Pancreas (tissue), 10 donors: ENCODE measurements at regions not wholly inside any gene's neighbourhood (a gene's known extent, or its start where the extent isn't known, plus 50 kb on each side); places are given as distances from the start of the nearest gene placed in this dataset.

Source experiments
- ATAC-seq, 4 donors: fragments of 200-7000 bp; cut with Tn5 transposase; one replicate each; pipeline versions ENCODE4 v1.8.0 to v1.9.1; 2020; ENCODE audit warnings: mild to moderate bottlenecking in 4 of 4, moderate library complexity in 4 of 4
- DNase-seq, 6 donors: peaks; one replicate each; pipeline ENCODE4 v3.0.0-alpha.2; 2020
- FAIRE-seq: peaks from 2 replicates; lab custom pipeline; 2012; peaks lifted over from hg19 to GRCh38; lab: Jason Lieb, UNC
- H3K27ac ChIP-seq, 4 donors: fragments of 200-600 bp; sonication (generic); 1 replicate in 3 of 4; 2 replicates in 1 of 4; pipeline versions ENCODE4 v1.5.0 to v1.8.0; 2020
- H3K27me3 ChIP-seq, 4 donors: fragments of 200-600 bp; one replicate each; pipeline ENCODE4 v1.8.0; 2021
- H3K36me3 ChIP-seq, 3 donors: fragments of 200-600 bp; sonication (generic) in 1 of 3; one replicate each; pipeline versions ENCODE4 v1.5.0 to v1.8.0; 2020 to 2021
- H3K4me1 ChIP-seq, 3 donors: fragments of 200-600 bp; one replicate each; pipeline ENCODE4 v1.8.0; 2021
- H3K4me3 ChIP-seq, 4 donors: fragments of 200-600 bp; sonication (generic) in 2 of 4; one replicate each; pipeline versions ENCODE4 v1.5.0 to v1.8.0; 2020 to 2021
- H3K9me3 ChIP-seq, 4 donors: fragments of 200-600 bp; one replicate each; pipeline ENCODE4 v1.8.0; 2021
- WGBS, 2 donors: extraction: QIAGEN DNeasy Blood & Tissue Kit; methylation state at CpG; one replicate each; pipeline ENCODE4 v1.1.7; 2013; 5-methylcytosine and 5-hydroxymethylcytosine counted together
- intact Hi-C, 3 donors: fragments of 100-400 bp; cut with DNase I; formaldehyde crosslinking; loops; one replicate each; pipeline versions ENCODE4 v1.11.1 to v1.14.2; 2022
- TF ChIP-seq, protein P1 (sequence below), 4 donors: fragments of 200-600 bp; sonication (generic) in 3 of 4; IDR thresholded peaks; one replicate each; pipeline versions ENCODE4 v1.5.0 to v1.8.0; 2021; ENCODE audit warnings: antibody characterized with exemption in 4 of 4
- donor health status: healthy with polysubstance abuse.
- donor health status: DM: no; HTN: no; CAD: no; lungs with moderate emphysema.
- donor health status: DM: no; HTN: no; CAD: no.
- donor health status: control.
- donor health status: control.
- donor health status: Bipolar disorder and iron deficiency.
- donor health status: DM: yes; HTN: yes; CAD: no.
- donor health status: DM: no; HTN: no; CAD: no.
- donor health status: DM: no; HTN: no; CAD: no.
- donor health status: DM: yes; HTN: yes; CAD: no.

DNA sequence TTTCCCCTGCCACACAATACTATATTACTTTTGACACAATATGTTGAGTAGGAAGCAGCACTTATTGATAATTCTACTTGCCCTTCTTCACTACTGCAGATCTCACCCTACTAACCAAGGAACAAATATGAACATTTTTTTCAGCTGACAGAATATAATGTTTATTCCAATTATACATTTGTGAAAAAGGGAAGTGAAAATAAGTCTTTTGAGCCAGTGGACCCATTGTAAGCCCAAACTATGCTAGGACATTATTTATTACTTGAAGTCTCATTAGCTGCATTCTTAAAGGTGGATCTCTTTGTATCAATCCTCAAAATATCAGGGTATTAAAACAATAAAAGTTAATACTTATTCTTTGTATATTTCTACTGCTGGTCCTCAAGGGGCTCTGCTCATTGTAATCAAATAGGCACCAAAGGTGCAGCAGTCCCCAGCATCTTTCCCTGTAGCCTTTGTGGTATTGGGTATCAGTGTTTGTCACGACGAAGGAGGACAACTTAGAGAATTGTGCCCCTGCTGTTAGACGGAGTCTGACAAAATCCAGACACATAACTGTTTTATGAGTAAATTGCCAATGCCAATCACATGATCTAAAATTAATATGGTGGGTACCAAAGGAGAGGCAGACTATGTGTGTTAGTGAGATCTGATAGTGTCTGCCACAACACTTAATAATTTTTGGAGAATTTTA lies 453.5 kb upstream of the CDH9 start:
- no peak overlapping the region for H3K4me3 ChIP-seq
- no peaks in the 10 kb centered on the region for H3K9me3 ChIP-seq
- no peak for FAIRE-seq
- no peaks in the 10 kb centered on the region for H3K36me3 ChIP-seq
- intact Hi-C loops, result no loop called here
- 76 to 79% methylated on average over 3 of the region's 3 CpGs for WGBS, 2 donors
- no peaks in the 10 kb centered on the region for H3K4me1 ChIP-seq
- no peak for DNase-seq
- TF ChIP-seq, protein P1, sequence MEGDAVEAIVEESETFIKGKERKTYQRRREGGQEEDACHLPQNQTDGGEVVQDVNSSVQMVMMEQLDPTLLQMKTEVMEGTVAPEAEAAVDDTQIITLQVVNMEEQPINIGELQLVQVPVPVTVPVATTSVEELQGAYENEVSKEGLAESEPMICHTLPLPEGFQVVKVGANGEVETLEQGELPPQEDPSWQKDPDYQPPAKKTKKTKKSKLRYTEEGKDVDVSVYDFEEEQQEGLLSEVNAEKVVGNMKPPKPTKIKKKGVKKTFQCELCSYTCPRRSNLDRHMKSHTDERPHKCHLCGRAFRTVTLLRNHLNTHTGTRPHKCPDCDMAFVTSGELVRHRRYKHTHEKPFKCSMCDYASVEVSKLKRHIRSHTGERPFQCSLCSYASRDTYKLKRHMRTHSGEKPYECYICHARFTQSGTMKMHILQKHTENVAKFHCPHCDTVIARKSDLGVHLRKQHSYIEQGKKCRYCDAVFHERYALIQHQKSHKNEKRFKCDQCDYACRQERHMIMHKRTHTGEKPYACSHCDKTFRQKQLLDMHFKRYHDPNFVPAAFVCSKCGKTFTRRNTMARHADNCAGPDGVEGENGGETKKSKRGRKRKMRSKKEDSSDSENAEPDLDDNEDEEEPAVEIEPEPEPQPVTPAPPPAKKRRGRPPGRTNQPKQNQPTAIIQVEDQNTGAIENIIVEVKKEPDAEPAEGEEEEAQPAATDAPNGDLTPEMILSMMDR (IDR thresholded peaks at IDR 0.05), result no peak
- H3K27me3 ChIP-seq, result no peaks in the 10 kb centered on the region
- H3K27ac ChIP-seq, result no peak overlapping the region
- no peak for ATAC-seq

DNA sequence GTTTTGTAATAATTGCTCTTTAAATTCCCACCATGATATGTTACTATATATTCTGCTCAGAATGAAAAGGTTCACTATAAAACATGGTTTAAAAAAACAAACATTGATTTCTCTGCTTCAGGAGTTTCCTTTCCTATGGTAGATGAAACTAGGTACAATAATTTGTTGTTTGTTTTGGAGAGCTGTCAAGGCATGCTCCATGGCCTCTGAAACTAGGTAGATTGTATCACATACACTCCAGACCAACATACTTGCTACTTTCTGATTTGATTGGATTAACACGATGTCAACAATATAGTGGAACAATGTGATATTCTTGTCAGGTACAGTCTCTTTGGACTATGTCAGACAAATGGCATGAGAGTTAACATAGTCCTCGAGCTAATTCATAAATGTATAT lies 452.7 kb upstream of the CDH9 start:
- no peaks in the 10 kb centered on the region for H3K4me1 ChIP-seq
- DNase-seq (no peak), ATAC-seq (no peak), FAIRE-seq (no peak)
- no peaks in the 10 kb centered on the region for H3K36me3 ChIP-seq
- H3K27me3 ChIP-seq, result no peaks in the 10 kb centered on the region
- intact Hi-C loops, result no loop called here
- 47 to 51% methylated on average over 2 of the region's 2 CpGs for WGBS, 2 donors
- H3K4me3 ChIP-seq, result no peak overlapping the region
- no peaks in the 10 kb centered on the region for H3K9me3 ChIP-seq
- TF ChIP-seq, protein P1 (IDR thresholded peaks at IDR 0.05), result no peak
- no peak overlapping the region for H3K27ac ChIP-seq

DNA sequence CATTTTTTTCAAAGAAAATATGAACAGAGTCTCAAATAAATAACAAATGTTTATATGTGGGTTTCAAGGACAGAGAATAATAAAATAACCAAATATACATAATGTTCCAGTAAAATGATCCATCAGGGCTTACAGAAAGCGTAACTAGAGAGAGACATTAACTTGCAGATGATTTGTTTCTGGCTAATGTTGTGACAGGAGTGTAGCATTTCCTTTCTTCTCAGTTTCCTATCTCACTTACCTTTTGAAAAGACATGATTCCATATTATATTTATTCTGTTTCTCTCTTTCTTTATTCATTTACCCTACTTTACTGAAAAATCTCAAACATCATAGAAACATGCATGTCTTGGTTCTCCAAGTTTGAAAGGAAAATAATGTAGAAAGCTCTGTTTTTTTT lies 451.3 kb upstream of the CDH9 start:
- Histone ChIP-seq H3K27ac (no peak overlapping the region), H3K4me1 (no peaks in the 10 kb centered on the region), H3K36me3 (no peaks in the 10 kb centered on the region), H3K9me3 (no peaks in the 10 kb centered on the region), H3K27me3 (no peaks in the 10 kb centered on the region), H3K4me3 (no peak overlapping the region)
- DNase-seq (no peak), ATAC-seq (no peak), FAIRE-seq (no peak)
- WGBS, 2 donors, result 46 to 59% methylated on average over 1 of the region's 1 CpG
- TF ChIP-seq, protein P1 (IDR thresholded peaks at IDR 0.05), result no peak
- intact Hi-C loops, result no loop called here

DNA sequence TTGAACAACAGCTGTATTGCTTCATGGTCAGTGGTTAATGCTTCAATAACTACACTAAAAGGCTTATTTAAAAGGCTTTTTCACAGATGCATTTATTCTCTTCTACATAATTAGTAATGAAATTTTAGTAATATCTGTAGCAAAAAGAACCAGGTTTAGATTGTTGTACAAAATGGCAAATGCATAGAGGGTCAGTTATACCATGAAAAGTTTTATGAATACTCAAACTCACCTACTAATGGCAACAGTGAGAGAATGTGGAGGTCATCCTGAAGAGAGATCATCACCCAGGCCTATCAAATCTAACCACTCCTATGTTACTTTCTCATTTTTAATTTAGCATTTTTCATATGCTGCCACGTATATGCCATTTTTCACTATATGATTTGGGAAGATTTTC lies 444.3 kb upstream of the CDH9 start:
- TF ChIP-seq, protein P1 (IDR thresholded peaks at IDR 0.05), result no peak
- no peaks in the 10 kb centered on the region for H3K4me1 ChIP-seq
- no peaks in the 10 kb centered on the region for H3K9me3 ChIP-seq
- DNase-seq, result no peak
- no peaks in the 10 kb centered on the region for H3K27me3 ChIP-seq
- no peak overlapping the region for H3K4me3 ChIP-seq
- WGBS, 2 donors, result 30 to 38% methylated on average over 1 of the region's 1 CpG
- FAIRE-seq, result no peak
- ATAC-seq, result no peak
- H3K27ac ChIP-seq, result no peak overlapping the region
- intact Hi-C loops, result no loop called here
- no peaks in the 10 kb centered on the region for H3K36me3 ChIP-seq

DNA sequence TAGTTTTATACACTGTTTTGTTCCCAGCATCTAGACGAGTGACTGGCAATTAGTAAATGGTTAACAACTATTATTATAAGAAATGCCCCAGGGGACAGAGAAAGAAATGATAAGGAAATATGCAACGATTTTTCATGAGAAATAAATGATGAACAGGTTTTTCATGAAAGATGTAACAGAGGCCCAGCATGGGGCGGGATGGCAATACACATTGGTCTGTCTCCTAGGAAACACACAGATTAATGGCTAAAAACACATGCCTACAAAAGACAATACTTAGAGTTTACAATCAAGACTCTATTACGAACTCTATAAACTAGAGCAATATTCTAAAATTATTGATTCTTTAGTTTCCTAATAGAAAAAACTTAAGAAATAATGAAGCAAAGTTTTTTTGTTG lies 441.5 kb upstream of the CDH9 start:
- FAIRE-seq, result no peak
- no peaks in the 10 kb centered on the region for H3K27me3 ChIP-seq
- no peaks in the 10 kb centered on the region for H3K4me1 ChIP-seq
- no peaks in the 10 kb centered on the region for H3K9me3 ChIP-seq
- DNase-seq, result no peak
- intact Hi-C loops, result no loop called here
- TF ChIP-seq, protein P1 (IDR thresholded peaks at IDR 0.05), result no peak
- WGBS, 2 donors, result 31 to 32% methylated on average over 4 of the region's 4 CpGs
- no peaks in the 10 kb centered on the region for H3K36me3 ChIP-seq
- no peak overlapping the region for H3K4me3 ChIP-seq
- H3K27ac ChIP-seq, result no peak overlapping the region
- no peak for ATAC-seq
